GM12878 (cell line): ENCODE measurements at regions not wholly inside any gene's neighbourhood (a gene's known extent, or its start where the extent isn't known, plus 50 kb on each side); places are given as distances from the start of the nearest gene placed in this dataset.

Experiments used
- CHD4 ChIP-seq: fragments of 200-600 bp; sonication (generic); IDR thresholded peaks from 2 replicates; pipeline ENCODE4 v1.6.1; 2016; ENCODE audit warnings: mild to moderate bottlenecking
- RBBP5 ChIP-seq: fragments of 200-600 bp; sonication (generic); conservative IDR thresholded peaks from 2 replicates; pipeline ENCODE4 v1.6.1; 2016
- STAT1 ChIP-seq: fragments of 450-650 bp; conservative IDR thresholded peaks from 2 replicates; pipeline ENCODE4 v1.6.1; 2014; ENCODE audit warnings: antibody characterized with exemption, mild to moderate bottlenecking
- TF ChIP-seq, protein P1 (sequence below): fragments of 450-650 bp; conservative IDR thresholded peaks from 2 replicates; pipeline ENCODE4 v1.6.1; 2017; ENCODE audit warnings: mild to moderate bottlenecking, moderate library complexity
- TF ChIP-seq, protein P2 (sequence below): fragments of 450-650 bp; formaldehyde crosslinking; IDR thresholded peaks from 2 replicates; pipeline ENCODE4 v1.5.0; 2022; ENCODE audit warnings: mild to moderate bottlenecking, missing genetic modification characterization

DNA sequence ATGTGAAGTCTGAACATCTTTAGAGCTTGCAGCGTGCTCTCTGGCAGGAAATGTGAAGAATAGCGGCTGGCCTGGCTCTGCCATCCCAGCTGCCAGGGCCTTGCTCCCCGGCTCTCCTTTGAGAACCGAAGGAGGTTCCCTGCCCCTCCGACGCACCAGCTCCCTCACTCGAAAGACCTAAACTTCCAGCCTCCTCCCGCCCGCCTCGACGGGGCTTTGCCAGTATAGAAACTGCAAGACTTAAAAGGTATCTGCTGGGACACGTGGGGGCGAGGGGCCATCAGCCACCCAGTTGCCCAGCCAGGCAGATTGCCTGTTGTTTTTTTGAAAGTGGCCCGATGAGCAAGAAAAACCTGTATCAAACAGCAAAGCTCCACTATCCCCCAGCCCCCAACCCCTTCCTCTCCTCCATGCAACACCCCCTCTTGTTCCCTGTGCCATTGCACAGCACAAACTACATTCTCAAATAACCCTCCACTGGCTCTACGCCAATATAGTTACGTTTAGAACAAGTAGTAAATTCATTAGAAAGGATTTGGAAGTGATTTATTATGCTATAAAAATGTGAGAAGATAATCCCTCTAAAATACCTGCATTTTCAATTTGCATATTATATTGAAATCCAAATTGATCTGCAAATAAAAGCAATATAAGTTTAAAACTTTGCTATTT lies 331.9 kb downstream of the MED10 start (continued):
- TF ChIP-seq, protein P1, sequence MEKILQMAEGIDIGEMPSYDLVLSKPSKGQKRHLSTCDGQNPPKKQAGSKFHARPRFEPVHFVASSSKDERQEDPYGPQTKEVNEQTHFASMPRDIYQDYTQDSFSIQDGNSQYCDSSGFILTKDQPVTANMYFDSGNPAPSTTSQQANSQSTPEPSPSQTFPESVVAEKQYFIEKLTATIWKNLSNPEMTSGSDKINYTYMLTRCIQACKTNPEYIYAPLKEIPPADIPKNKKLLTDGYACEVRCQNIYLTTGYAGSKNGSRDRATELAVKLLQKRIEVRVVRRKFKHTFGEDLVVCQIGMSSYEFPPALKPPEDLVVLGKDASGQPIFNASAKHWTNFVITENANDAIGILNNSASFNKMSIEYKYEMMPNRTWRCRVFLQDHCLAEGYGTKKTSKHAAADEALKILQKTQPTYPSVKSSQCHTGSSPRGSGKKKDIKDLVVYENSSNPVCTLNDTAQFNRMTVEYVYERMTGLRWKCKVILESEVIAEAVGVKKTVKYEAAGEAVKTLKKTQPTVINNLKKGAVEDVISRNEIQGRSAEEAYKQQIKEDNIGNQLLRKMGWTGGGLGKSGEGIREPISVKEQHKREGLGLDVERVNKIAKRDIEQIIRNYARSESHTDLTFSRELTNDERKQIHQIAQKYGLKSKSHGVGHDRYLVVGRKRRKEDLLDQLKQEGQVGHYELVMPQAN: no peak
- TF ChIP-seq RBBP5 (no peak), STAT1 (no peak), CHD4 (no peak)
- TF ChIP-seq, protein P2, sequence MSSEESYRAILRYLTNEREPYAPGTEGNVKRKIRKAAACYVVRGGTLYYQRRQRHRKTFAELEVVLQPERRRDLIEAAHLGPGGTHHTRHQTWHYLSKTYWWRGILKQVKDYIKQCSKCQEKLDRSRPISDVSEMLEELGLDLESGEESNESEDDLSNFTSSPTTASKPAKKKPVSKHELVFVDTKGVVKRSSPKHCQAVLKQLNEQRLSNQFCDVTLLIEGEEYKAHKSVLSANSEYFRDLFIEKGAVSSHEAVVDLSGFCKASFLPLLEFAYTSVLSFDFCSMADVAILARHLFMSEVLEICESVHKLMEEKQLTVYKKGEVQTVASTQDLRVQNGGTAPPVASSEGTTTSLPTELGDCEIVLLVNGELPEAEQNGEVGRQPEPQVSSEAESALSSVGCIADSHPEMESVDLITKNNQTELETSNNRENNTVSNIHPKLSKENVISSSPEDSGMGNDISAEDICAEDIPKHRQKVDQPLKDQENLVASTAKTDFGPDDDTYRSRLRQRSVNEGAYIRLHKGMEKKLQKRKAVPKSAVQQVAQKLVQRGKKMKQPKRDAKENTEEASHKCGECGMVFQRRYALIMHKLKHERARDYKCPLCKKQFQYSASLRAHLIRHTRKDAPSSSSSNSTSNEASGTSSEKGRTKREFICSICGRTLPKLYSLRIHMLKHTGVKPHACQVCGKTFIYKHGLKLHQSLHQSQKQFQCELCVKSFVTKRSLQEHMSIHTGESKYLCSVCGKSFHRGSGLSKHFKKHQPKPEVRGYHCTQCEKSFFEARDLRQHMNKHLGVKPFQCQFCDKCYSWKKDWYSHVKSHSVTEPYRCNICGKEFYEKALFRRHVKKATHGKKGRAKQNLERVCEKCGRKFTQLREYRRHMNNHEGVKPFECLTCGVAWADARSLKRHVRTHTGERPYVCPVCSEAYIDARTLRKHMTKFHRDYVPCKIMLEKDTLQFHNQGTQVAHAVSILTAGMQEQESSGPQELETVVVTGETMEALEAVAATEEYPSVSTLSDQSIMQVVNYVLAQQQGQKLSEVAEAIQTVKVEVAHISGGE: no peak
- TF ChIP-seq, all 136 proteins: peak for 0
